H1 (cell line): ENCODE measurements at regions not wholly inside any gene's neighbourhood (a gene's known extent, or its start where the extent isn't known, plus 50 kb on each side); places are given as distances from the start of the nearest gene placed in this dataset.

ENCODE experiments used
- BRCA1 ChIP-seq: IDR thresholded peaks from 2 replicates; pipeline ENCODE4 v1.6.1; 2012; ENCODE audit warnings: low read depth, low read length, improper control_type of control experiment
- FOSL1 ChIP-seq: IDR thresholded peaks from 2 replicates; pipeline ENCODE4 v1.6.1; 2011; ENCODE audit warnings: mild to moderate bottlenecking, low read depth, low read length, moderate library complexity; ENCODE audit not compliant: insufficient read depth
- KDM4A ChIP-seq: IDR thresholded peaks from one replicate; pipeline ENCODE4 v1.7.1; 2012; ENCODE audit warnings: low read depth, mild to moderate bottlenecking, moderate library complexity, low read length, inconsistent platforms; ENCODE audit not compliant: severe bottlenecking
- SAP30 ChIP-seq: fragments of 300-600 bp; sonication (generic); IDR thresholded peaks from 2 replicates; pipeline ENCODE4 v1.7.1; 2012; ENCODE audit warnings: low read length, moderate library complexity, mild to moderate bottlenecking, inconsistent platforms; ENCODE audit not compliant: insufficient read depth, insufficient replicate concordance
- SIN3A ChIP-seq, 2 experiments: IDR thresholded peaks in 1 of 2; conservative IDR thresholded peaks in 1 of 2; 2 replicates each; pipeline ENCODE4 v1.6.1; 2011 to 2012; ENCODE audit warnings: low read length in 2 of 2, improper control_type of control experiment in 1 of 2, low read depth in 1 of 2, mild to moderate bottlenecking in 1 of 2
- SUZ12 ChIP-seq: fragments of 200-600 bp; sonication (generic); IDR thresholded peaks from 2 replicates; pipeline ENCODE4 v1.6.1; 2012; ENCODE audit warnings: mild to moderate bottlenecking, inconsistent platforms, low read length, moderate library complexity, mixed read lengths
- TAF7 ChIP-seq: optimal IDR thresholded peaks from 2 replicates; pipeline ENCODE3; 2011; ENCODE audit warnings: low read depth, mild to moderate bottlenecking, inconsistent platforms, low read length, moderate library complexity, borderline replicate concordance
- TBP ChIP-seq: IDR thresholded peaks from 2 replicates; pipeline ENCODE4 v1.6.1; 2011; ENCODE audit warnings: low read depth, low read length, improper control_type of control experiment
- TF ChIP-seq, protein P1 (sequence below): fragments of 300-600 bp; sonication (generic); IDR thresholded peaks from 2 replicates; pipeline ENCODE4 v1.7.1; 2012; ENCODE audit warnings: low read length, moderate library complexity, mild to moderate bottlenecking, inconsistent platforms; ENCODE audit not compliant: insufficient replicate concordance
- TF ChIP-seq, protein P2 (sequence below): IDR thresholded peaks from 2 replicates; pipeline ENCODE4 v1.6.1; 2012; ENCODE audit warnings: inconsistent platforms

DNA sequence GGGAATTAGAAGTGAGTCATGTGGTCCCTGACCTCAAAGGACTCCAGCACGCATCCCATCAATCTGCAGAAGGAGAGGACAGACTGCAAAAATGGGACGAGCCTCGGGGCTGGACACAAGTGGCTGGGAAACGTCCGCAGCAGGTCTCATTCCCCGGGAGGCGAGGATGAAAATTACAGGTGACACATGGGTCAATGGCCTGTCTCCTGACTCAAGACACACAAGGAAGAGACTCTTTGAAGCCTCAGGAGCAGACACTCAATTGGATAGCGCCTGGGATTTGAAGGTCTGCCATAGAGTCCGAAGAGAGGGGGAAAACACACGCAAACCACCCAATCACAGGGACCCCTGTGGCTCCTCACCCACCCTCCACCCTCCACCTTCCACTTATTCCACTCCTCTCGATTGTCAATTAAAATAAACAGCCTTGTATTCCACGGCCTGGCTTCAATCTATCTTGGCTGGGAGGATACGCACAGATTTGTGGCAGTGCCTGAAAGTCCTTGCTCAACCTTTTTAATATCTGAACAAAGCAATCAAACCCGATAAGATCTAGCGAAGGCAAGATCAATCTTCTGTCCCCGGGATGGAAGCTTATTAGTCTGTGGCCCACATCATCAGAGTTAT, 101.8 kb upstream of the CADM1 start (continued):
- TF ChIP-seq, protein P1, sequence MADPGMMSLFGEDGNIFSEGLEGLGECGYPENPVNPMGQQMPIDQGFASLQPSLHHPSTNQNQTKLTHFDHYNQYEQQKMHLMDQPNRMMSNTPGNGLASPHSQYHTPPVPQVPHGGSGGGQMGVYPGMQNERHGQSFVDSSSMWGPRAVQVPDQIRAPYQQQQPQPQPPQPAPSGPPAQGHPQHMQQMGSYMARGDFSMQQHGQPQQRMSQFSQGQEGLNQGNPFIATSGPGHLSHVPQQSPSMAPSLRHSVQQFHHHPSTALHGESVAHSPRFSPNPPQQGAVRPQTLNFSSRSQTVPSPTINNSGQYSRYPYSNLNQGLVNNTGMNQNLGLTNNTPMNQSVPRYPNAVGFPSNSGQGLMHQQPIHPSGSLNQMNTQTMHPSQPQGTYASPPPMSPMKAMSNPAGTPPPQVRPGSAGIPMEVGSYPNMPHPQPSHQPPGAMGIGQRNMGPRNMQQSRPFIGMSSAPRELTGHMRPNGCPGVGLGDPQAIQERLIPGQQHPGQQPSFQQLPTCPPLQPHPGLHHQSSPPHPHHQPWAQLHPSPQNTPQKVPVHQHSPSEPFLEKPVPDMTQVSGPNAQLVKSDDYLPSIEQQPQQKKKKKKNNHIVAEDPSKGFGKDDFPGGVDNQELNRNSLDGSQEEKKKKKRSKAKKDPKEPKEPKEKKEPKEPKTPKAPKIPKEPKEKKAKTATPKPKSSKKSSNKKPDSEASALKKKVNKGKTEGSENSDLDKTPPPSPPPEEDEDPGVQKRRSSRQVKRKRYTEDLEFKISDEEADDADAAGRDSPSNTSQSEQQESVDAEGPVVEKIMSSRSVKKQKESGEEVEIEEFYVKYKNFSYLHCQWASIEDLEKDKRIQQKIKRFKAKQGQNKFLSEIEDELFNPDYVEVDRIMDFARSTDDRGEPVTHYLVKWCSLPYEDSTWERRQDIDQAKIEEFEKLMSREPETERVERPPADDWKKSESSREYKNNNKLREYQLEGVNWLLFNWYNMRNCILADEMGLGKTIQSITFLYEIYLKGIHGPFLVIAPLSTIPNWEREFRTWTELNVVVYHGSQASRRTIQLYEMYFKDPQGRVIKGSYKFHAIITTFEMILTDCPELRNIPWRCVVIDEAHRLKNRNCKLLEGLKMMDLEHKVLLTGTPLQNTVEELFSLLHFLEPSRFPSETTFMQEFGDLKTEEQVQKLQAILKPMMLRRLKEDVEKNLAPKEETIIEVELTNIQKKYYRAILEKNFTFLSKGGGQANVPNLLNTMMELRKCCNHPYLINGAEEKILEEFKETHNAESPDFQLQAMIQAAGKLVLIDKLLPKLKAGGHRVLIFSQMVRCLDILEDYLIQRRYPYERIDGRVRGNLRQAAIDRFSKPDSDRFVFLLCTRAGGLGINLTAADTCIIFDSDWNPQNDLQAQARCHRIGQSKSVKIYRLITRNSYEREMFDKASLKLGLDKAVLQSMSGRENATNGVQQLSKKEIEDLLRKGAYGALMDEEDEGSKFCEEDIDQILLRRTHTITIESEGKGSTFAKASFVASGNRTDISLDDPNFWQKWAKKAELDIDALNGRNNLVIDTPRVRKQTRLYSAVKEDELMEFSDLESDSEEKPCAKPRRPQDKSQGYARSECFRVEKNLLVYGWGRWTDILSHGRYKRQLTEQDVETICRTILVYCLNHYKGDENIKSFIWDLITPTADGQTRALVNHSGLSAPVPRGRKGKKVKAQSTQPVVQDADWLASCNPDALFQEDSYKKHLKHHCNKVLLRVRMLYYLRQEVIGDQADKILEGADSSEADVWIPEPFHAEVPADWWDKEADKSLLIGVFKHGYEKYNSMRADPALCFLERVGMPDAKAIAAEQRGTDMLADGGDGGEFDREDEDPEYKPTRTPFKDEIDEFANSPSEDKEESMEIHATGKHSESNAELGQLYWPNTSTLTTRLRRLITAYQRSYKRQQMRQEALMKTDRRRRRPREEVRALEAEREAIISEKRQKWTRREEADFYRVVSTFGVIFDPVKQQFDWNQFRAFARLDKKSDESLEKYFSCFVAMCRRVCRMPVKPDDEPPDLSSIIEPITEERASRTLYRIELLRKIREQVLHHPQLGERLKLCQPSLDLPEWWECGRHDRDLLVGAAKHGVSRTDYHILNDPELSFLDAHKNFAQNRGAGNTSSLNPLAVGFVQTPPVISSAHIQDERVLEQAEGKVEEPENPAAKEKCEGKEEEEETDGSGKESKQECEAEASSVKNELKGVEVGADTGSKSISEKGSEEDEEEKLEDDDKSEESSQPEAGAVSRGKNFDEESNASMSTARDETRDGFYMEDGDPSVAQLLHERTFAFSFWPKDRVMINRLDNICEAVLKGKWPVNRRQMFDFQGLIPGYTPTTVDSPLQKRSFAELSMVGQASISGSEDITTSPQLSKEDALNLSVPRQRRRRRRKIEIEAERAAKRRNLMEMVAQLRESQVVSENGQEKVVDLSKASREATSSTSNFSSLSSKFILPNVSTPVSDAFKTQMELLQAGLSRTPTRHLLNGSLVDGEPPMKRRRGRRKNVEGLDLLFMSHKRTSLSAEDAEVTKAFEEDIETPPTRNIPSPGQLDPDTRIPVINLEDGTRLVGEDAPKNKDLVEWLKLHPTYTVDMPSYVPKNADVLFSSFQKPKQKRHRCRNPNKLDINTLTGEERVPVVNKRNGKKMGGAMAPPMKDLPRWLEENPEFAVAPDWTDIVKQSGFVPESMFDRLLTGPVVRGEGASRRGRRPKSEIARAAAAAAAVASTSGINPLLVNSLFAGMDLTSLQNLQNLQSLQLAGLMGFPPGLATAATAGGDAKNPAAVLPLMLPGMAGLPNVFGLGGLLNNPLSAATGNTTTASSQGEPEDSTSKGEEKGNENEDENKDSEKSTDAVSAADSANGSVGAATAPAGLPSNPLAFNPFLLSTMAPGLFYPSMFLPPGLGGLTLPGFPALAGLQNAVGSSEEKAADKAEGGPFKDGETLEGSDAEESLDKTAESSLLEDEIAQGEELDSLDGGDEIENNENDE = no peak
- TF ChIP-seq SIN3A (conservative IDR thresholded peaks at IDR 0.05 in 1 of 2, IDR thresholded peaks at IDR 0.05 in 1 of 2; ENCODE audit: low read depth in 1 of 2, low read length in 2 of 2) (no peak), TAF7 (no peak), KDM4A (no peak), BRCA1 (no peak), SAP30 (no peak), FOSL1 (no peak), SUZ12 (no peak), TBP (no peak)
- TF ChIP-seq, protein P2, sequence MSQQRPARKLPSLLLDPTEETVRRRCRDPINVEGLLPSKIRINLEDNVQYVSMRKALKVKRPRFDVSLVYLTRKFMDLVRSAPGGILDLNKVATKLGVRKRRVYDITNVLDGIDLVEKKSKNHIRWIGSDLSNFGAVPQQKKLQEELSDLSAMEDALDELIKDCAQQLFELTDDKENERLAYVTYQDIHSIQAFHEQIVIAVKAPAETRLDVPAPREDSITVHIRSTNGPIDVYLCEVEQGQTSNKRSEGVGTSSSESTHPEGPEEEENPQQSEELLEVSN = no peak
